Keratinocyte (primary cell): ENCODE measurements at regions not wholly inside any gene's neighbourhood (a gene's known extent, or its start where the extent isn't known, plus 50 kb on each side); places are given as distances from the start of the nearest gene placed in this dataset.
"Not testable (repeated sequence)": the region's sequence is repeated elsewhere in the genome, so short reads cannot be mapped to it uniquely, and the experiment has no call there.

Experiments
- CTCF ChIP-seq, 3 experiments: IDR thresholded peaks in 1 of 3; conservative IDR thresholded peaks in 1 of 3; optimal IDR thresholded peaks in 1 of 3; 2 replicates in 2 of 3; 3 replicates in 1 of 3; pipeline versions ENCODE3 to v1.5.1; 2011; ENCODE audit warnings: low read length in 3 of 3, mild to moderate bottlenecking in 3 of 3, moderate library complexity in 2 of 3, control low read depth in 1 of 3, inconsistent platforms in 1 of 3; ENCODE audit not compliant: insufficient read depth in 2 of 3; ENCODE audit errors: extremely low read depth in 1 of 3
- EZH2 ChIP-seq: IDR thresholded peaks from one replicate; pipeline ENCODE4 v1.6.1; 2012; ENCODE audit warnings: inconsistent platforms, mild to moderate bottlenecking, low read length, moderate library complexity

GRCh38 chr4:190119474-190119873, 54.1 kb upstream of the DUX4 start:
- not testable (repeated sequence) for TF ChIP-seq CTCF (optimal IDR thresholded peaks at IDR 0.05 in 1 of 3, IDR thresholded peaks at IDR 0.05 in 1 of 3, conservative IDR thresholded peaks at IDR 0.05 in 1 of 3; ENCODE audit: extremely low read depth in 1 of 3, insufficient read depth in 2 of 3, low read length in 3 of 3); EZH2
